Urinary bladder (tissue), 3 donors: ENCODE measurements at regions not wholly inside any gene's neighbourhood (a gene's known extent, or its start where the extent isn't known, plus 50 kb on each side); places are given as distances from the start of the nearest gene placed in this dataset.
"Not testable (repeated sequence)": the region's sequence is repeated elsewhere in the genome, so short reads cannot be mapped to it uniquely, and the experiment has no call there.

ENCODE experiments used
- DNase-seq: peaks from one replicate; pipeline ENCODE4 v3.0.0-alpha.2; 2015; ENCODE audit errors: extremely low spot score
- H3K27ac ChIP-seq: one replicate; pipeline ENCODE4 v1.5.1; 2013; ENCODE audit warnings: low read depth, mild to moderate bottlenecking, moderate library complexity
- H3K36me3 ChIP-seq: one replicate; pipeline ENCODE4 v1.6.1; 2013; ENCODE audit warnings: mild to moderate bottlenecking, moderate library complexity; ENCODE audit not compliant: insufficient read depth
- H3K4me1 ChIP-seq: one replicate; pipeline ENCODE4 v1.6.1; 2013; ENCODE audit warnings: mild to moderate bottlenecking, moderate library complexity; ENCODE audit not compliant: insufficient read depth
- H3K4me3 ChIP-seq: one replicate; pipeline ENCODE4 v1.5.1; 2013; ENCODE audit warnings: low read depth, low read length
- WGBS: extraction: QIAGEN DNeasy Blood & Tissue Kit; methylation state at CpG from one replicate; pipeline ENCODE4 v1.1.7; 2013; 5-methylcytosine and 5-hydroxymethylcytosine counted together
- donor health status: healthy with polysubstance abuse.
- donor health status: healthy.

- H3K36me3 ChIP-seq, H3K27ac ChIP-seq, H3K4me3 ChIP-seq, H3K4me1 ChIP-seq, DNase-seq: not testable (repeated sequence)
- 85% methylated on average over 5 of the region's 5 CpGs for WGBS
These were observed 87.4 kb upstream of the MRI1 start for GRCh38 chr19:13676967-13677366.

DNA sequence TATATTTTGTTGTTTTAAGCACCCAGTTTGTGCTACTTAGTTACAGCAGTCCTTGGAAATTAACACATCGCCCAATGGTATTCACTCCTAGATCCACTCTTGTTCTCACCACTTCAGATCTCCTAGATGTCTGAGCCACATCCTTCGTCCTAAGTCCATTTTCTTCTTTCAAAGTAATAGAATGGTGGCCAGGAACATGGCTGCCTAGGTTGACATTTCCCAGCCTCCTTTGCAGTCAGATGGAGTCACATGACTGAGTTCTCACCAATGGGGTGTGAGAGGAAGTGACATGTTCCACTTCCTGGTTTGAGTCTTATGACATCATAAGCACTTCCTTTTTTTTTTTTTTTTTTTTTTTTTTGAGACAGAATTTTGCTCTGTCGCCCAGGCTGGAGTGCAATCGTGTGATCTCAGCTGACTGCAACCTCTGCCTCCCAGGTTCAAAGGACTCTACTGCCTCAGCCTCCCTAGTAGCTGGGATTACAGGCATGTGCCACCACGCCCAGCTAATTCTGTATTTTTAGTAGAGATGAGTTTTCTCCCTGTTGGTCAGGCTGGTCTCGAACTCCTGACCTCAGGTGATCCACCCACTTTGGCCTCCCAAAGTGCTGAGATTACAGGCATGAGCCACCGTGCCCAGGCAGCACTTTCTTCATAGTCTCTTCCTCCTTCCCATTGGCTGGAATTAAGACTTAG, 91.7 kb upstream of the MRI1 start:
- H3K4me3 ChIP-seq, DNase-seq, H3K36me3 ChIP-seq, H3K4me1 ChIP-seq, H3K27ac ChIP-seq: not testable (repeated sequence)
- WGBS = 91% methylated on average over 7 of the region's 7 CpGs

DNA sequence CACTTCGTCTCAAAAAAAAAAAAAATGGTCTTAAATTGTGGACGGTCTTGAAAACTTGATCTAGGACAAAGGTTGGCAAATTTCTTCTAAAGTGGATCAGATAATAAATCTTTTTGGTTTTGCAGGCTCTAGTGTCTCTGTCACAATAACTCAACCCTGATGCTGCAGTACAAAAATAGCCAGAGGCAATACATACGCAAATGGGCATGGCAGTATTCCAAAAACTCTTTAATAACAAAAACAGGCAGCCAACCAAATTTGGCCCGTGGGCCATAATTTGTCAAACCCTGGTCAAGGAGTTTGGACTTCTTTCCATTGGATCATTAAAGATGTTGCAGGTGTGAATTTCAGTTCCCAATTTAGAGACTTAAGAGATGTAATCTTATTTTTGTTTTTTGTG, 93.5 kb upstream of the MRI1 start:
- Histone ChIP-seq H3K27ac (no peak overlapping the region), H3K4me1 (no peaks in the 10 kb centered on the region), H3K4me3 (no peak overlapping the region), H3K36me3 (no peaks in the 10 kb centered on the region)
- no peak for DNase-seq
- WGBS = 70% methylated on average over 4 of the region's 4 CpGs

- DNase-seq = no peak
- H3K36me3 ChIP-seq = no peaks in the 10 kb centered on the region
- no peak overlapping the region for H3K27ac ChIP-seq
- no peaks in the 10 kb centered on the region for H3K4me1 ChIP-seq
- WGBS = 81% methylated on average over 4 of the region's 4 CpGs
- no peak overlapping the region for H3K4me3 ChIP-seq
These were observed 94.5 kb upstream of the MRI1 start for GRCh38 chr19:13669780-13670355.

GRCh38 chr19:13668964-13669363, 95.4 kb upstream of the MRI1 start:
- H3K36me3 ChIP-seq = no peaks in the 10 kb centered on the region
- no peak for DNase-seq
- WGBS = 86% methylated on average over 9 of the region's 9 CpGs
- H3K4me3 ChIP-seq = no peak overlapping the region
- H3K4me1 ChIP-seq = no peaks in the 10 kb centered on the region
- no peak overlapping the region for H3K27ac ChIP-seq

- H3K4me1 ChIP-seq = no peaks in the 10 kb centered on the region
- DNase-seq = no peak
- no peak overlapping the region for H3K4me3 ChIP-seq
- H3K27ac ChIP-seq = no peak overlapping the region
- H3K36me3 ChIP-seq = no peaks in the 10 kb centered on the region
- WGBS = 57% methylated on average over 15 of the region's 15 CpGs
These were observed 98.2 kb upstream of the MRI1 start for GRCh38 chr19:13666165-13666564.

DNA sequence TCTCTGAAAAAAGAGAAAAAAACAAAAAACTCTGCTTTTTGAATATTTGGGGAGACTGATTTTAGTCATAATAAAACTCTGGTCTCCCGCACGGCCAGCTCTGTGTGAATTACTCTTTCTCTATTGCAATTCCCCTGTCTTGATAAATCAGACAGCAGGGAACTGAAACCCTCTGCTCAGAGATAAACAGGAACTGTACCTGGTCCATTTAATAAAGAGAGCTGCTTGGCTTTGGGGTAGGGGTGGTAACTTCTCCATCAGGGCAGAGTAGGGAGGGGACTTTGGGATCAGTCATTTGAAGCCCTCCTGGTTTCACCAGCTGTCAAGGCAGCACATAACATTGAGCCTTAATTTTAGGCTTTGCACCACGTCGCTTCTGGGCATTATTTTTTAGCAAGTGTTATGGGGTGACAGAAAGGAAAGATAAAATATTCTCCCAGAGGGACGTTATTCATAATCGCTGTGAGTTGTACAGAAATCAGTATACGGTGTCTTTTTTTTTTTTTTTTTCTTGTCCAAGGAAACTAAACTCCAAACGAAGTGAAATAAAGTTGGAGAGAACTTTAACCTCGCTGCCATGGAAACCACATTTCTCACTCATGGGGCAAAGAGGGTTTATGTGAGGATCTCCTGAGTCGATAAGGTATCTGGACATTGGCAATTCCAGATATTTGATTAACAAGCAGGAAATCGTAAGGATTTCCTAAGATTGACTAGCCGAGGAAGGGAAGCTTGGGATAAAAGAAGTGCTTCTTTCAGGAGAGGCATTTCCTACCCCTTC, 99.0 kb upstream of the MRI1 start:
- Histone ChIP-seq H3K4me3 (no peak overlapping the region), H3K36me3 (no peaks in the 10 kb centered on the region), H3K27ac (no peak overlapping the region), H3K4me1 (no peaks in the 10 kb centered on the region)
- DNase-seq = no peak
- WGBS = 46% methylated on average over 12 of the region's 12 CpGs

DNA sequence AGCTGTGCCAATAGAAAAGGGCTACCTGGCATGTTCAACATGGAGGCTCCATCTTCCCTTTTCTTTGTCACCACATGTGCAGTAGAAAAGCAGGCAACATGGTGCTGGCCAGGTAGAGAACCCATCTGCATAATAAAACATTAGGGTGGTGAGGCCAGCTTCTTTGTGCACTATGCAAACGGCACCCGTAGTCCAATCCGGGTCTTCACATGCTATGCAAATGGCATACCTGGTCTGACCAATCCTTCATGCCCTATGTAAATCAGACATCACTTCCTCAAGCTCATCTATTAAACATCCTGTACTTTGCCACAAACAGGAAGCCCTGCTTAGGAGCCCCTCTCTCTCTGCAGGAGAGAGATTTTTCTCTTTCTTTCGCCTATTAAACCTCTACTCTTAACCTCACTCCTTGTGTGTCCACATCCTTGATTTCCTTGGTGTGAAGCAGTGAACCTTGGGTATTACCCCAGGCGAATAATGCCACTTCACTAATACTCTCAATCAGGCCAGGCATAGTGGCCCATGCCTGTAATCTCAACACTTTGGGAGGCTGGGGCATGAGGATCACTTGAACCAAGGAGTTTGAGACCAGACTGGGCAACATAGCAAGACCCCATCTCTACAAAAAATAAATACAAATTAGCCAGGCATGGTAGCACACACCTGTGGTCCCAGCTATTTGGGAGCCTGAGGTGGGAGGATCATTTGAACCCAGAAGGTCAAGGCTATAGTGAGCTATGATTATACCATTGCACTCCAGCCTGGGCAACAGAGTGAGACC, 111.3 kb upstream of the MRI1 start:
- DNase-seq = no peak
- Histone ChIP-seq H3K4me3 (no peak overlapping the region), H3K36me3 (no peaks in the 10 kb centered on the region), H3K27ac (no peak overlapping the region), H3K4me1 (no peaks in the 10 kb centered on the region)
- WGBS = 77% methylated on average over 5 of the region's 5 CpGs

DNA sequence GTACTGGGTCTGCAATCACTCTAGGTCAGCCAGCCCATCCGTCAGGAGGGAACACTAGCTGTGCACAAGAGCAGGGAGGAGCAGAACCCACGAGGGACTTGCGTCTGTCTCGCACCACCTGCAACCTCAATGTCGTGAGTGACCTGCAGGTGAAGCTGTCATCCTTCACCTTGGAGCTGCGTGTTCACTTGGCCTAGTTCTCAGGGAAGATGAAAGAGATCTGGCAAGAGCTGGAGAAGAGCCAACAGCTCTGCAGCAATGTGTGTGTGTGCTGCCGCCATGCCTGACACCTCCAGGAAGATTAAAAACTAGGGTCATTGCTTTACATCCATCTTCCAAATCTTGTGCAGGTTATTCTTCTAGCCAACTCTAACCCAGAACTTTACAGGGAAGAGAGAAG, 117.6 kb upstream of the MRI1 start:
- no peaks in the 10 kb centered on the region for H3K36me3 ChIP-seq
- no peak overlapping the region for H3K27ac ChIP-seq
- WGBS = 74% methylated on average over 7 of the region's 7 CpGs
- H3K4me1 ChIP-seq = no peaks in the 10 kb centered on the region
- DNase-seq = no peak
- H3K4me3 ChIP-seq = no peak overlapping the region

DNA sequence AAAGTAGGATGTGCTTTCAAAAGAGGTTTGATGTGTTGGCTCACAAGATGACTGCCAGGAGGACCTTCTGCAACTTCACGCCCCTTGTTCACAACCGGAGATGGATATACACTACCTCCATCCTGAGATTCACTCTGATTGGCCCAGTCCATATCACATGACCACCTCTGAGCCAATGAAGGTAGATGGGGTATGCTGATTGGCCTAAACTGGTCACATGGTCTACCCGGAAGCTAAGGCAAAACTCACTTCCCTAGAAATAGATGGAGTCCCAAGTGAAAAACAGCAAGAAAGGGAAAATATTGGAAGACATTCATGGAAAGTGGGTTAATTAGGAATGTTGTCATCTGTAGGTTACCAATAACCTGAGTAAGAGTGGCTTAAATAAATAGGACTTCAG, 119.7 kb upstream of the MRI1 start:
- WGBS = 90% methylated on average over 3 of the region's 3 CpGs
- DNase-seq = no peak
- H3K4me1 ChIP-seq = no peaks in the 10 kb centered on the region

GRCh38 chr19:13640611-13641010, 123.7 kb upstream of the MRI1 start:
- Histone ChIP-seq H3K4me3 (no peak overlapping the region), H3K4me1 (no peaks in the 10 kb centered on the region), H3K27ac (no peak overlapping the region), H3K36me3 (no peaks in the 10 kb centered on the region)
- WGBS = 49% methylated on average over 1 of the region's 1 CpG
- no peak for DNase-seq

More for the DNA sequence above, 119.7 kb upstream of the MRI1 start:
- Histone ChIP-seq H3K36me3 (no peaks in the 10 kb centered on the region), H3K4me3 (no peak overlapping the region), H3K27ac (no peak overlapping the region)

GRCh38 chr19:13639342-13639929, 124.9 kb upstream of the MRI1 start:
- Histone ChIP-seq H3K4me3 (no peak overlapping the region), H3K36me3 (no peaks in the 10 kb centered on the region), H3K27ac (no peak overlapping the region), H3K4me1 (no peaks in the 10 kb centered on the region)
- WGBS = 69% methylated on average over 7 of the region's 7 CpGs
- no peak for DNase-seq

GRCh38 chr19:13637664-13638063, 126.7 kb upstream of the MRI1 start:
- Histone ChIP-seq H3K27ac (no peak overlapping the region), H3K4me3 (no peak overlapping the region), H3K36me3 (no peaks in the 10 kb centered on the region), H3K4me1 (no peaks in the 10 kb centered on the region)
- WGBS = 87% methylated on average over 6 of the region's 6 CpGs
- DNase-seq = no peak
